GM12878 (cell line): ENCODE measurements at regions not wholly inside any gene's neighbourhood (a gene's known extent, or its start where the extent isn't known, plus 50 kb on each side); places are given as distances from the start of the nearest gene placed in this dataset.

ENCODE experiments used
- ATAC-seq: fragments of 200-7000 bp; cut with Tn5 transposase; 3 replicates; pipeline ENCODE4 v1.9.1; 2020; ENCODE audit warnings: mild to moderate bottlenecking, moderate library complexity
- BruUV-seq: library from RNA; stranded (reverse); fragments of 400-500 nt; replicated peaks from 2 replicates; lab custom pipeline; 2021; lab: Mats Ljungman, UMichigan
- CTCF ChIA-PET: fragments of 300-600 bp; sonication (Branson Sonifier 250); formaldehyde crosslinking; extraction: SDS; loops from one replicate; lab custom pipeline; 2021; ENCODE audit warnings: inconsistent platforms; lab: Yijun Ruan, JAX
- POLR2A ChIA-PET: fragments of 350-600 bp; formaldehyde crosslinking; extraction: SDS; loops from one replicate; lab custom pipeline; 2021; ENCODE audit warnings: inconsistent platforms; lab: Charles Lee
- RAD21 ChIA-PET: fragments of 300-600 bp; sonication (Branson Sonifier 250); formaldehyde crosslinking; loops from one replicate; lab custom pipeline; 2023; ENCODE audit warnings: antibody characterized with exemption; ENCODE audit not compliant: unreplicated experiment; lab: Charles Lee
- SMC1A ChIA-PET: fragments of 300-600 bp; sonication (Branson Sonifier 250); formaldehyde crosslinking; loops from one replicate; lab custom pipeline; 2023; ENCODE audit not compliant: unreplicated experiment, uncharacterized antibody; lab: Charles Lee
- DNase-seq: peaks from one replicate; pipeline ENCODE4 v3.0.0-alpha.2; 2011; ENCODE audit warnings: low read depth, low spot score
- FAIRE-seq: peaks from 3 replicates; lab custom pipeline; 2011; peaks lifted over from hg19 to GRCh38; lab: Jason Lieb, UNC
- H2AFZ ChIP-seq: 2 replicates; pipeline ENCODE4 v1.6.0; 2011; ENCODE audit warnings: low read depth, low read length, control low read depth; ENCODE audit not compliant: control insufficient read depth
- H3K27ac ChIP-seq: 2 replicates; pipeline ENCODE4 v1.5.1; 2011; ENCODE audit warnings: control low read depth; ENCODE audit not compliant: control insufficient read depth, insufficient read depth
- H3K27me3 ChIP-seq, 2 experiments: replicated peaks in 1 of 2; 2 replicates each; pipeline versions ENCODE4 v1.6.0 to v1.6.1; 2011; ENCODE audit warnings: low read length in 1 of 2; ENCODE audit not compliant: control insufficient read depth in 2 of 2, insufficient read depth in 2 of 2
- H3K36me3 ChIP-seq, 2 experiments: 2 replicates each; pipeline ENCODE4 v1.5.1; 2011; ENCODE audit warnings: low read length in 1 of 2; ENCODE audit not compliant: control insufficient read depth in 2 of 2, insufficient read depth in 2 of 2
- H3K4me1 ChIP-seq: 2 replicates; pipeline ENCODE4 v1.6.1; 2011; ENCODE audit warnings: mild to moderate bottlenecking, low read length, moderate library complexity, mixed read lengths; ENCODE audit not compliant: control insufficient read depth, insufficient read depth
- H3K4me2 ChIP-seq: 2 replicates; pipeline ENCODE4 v1.6.0; 2011; ENCODE audit warnings: control low read depth; ENCODE audit not compliant: control insufficient read depth, insufficient read depth
- H3K4me3 ChIP-seq: fragments of 200-600 bp; sonication (generic); 2 replicates; pipeline ENCODE4 v1.5.1; 2016
- H3K79me2 ChIP-seq: 2 replicates; pipeline ENCODE4 v1.6.0; 2011; ENCODE audit warnings: low read length; ENCODE audit not compliant: control insufficient read depth, insufficient read depth
- H3K9ac ChIP-seq: 2 replicates; pipeline ENCODE4 v1.8.0; 2011; ENCODE audit warnings: low read length, control low read depth, mixed read lengths; ENCODE audit not compliant: control insufficient read depth, insufficient read depth
- H3K9me3 ChIP-seq: replicated peaks from 3 replicates; pipeline ENCODE4 v1.5.1; 2011; ENCODE audit warnings: mild to moderate bottlenecking, low read length; ENCODE audit not compliant: control insufficient read depth, insufficient read depth
- H4K20me1 ChIP-seq: 2 replicates; pipeline ENCODE4 v1.6.0; 2011; ENCODE audit not compliant: control insufficient read depth, insufficient read depth
- ATF3 ChIP-seq: IDR thresholded peaks from 2 replicates; pipeline ENCODE4 v1.6.1; 2011; ENCODE audit warnings: low read depth, mild to moderate bottlenecking, low read length, moderate library complexity, borderline replicate concordance; ENCODE audit errors: extremely low read depth
- CEBPZ ChIP-seq: fragments of 150-350 bp; IDR thresholded peaks from 2 replicates; pipeline ENCODE4 v1.6.1; 2016; ENCODE audit warnings: low read depth, low read length
- ETV6 ChIP-seq, 2 experiments: fragments of 450-650 bp in 1 of 2; IDR thresholded peaks in 1 of 2; conservative IDR thresholded peaks in 1 of 2; 2 replicates each; pipeline ENCODE4 v1.6.1; 2014; ENCODE audit warnings: antibody characterized with exemption in 1 of 2, borderline replicate concordance in 1 of 2, low read depth in 1 of 2, mild to moderate bottlenecking in 1 of 2, moderate library complexity in 1 of 2
- POLR2AphosphoS5 ChIP-seq: IDR thresholded peaks from 2 replicates; pipeline ENCODE4 v1.6.1; 2011; ENCODE audit warnings: mild to moderate bottlenecking, low read length, inconsistent platforms
- RB1 ChIP-seq: fragments of 450-650 bp; formaldehyde crosslinking; IDR thresholded peaks from 2 replicates; pipeline ENCODE4 v1.6.1; 2017; ENCODE audit warnings: mild to moderate bottlenecking, borderline replicate concordance
- SIN3A ChIP-seq: IDR thresholded peaks from 2 replicates; pipeline ENCODE4 v1.6.1; 2012; ENCODE audit warnings: low read depth, low read length, improper control_type of control experiment
- SIX5 ChIP-seq: IDR thresholded peaks from 2 replicates; pipeline ENCODE4 v1.6.1; 2011; ENCODE audit warnings: mild to moderate bottlenecking, low read depth, low read length, moderate library complexity; ENCODE audit not compliant: severe bottlenecking
- SMARCA5 ChIP-seq: fragments of 450-650 bp; IDR thresholded peaks from 2 replicates; pipeline ENCODE4 v1.6.1; 2017; ENCODE audit warnings: mild to moderate bottlenecking
- STAT1 ChIP-seq: fragments of 450-650 bp; conservative IDR thresholded peaks from 2 replicates; pipeline ENCODE4 v1.6.1; 2014; ENCODE audit warnings: antibody characterized with exemption, mild to moderate bottlenecking
- TBL1XR1 ChIP-seq: IDR thresholded peaks from 2 replicates; pipeline ENCODE4 v1.6.1; 2012; ENCODE audit warnings: low read depth, low read length, improper control_type of control experiment
- WGBS: methylation state at CpG from one replicate; pipeline ENCODE4 v1.1.6; 2016; ENCODE audit warnings: low lambda C conversion rate; ENCODE audit not compliant: insufficient replicate concordance, insufficient coverage; ENCODE audit errors: missing lambda C conversion rate; 5-methylcytosine and 5-hydroxymethylcytosine counted together
- in situ Hi-C: fragments of 300-500 bp; cut with MboI; formaldehyde crosslinking; loops from 9 replicates; pipeline ENCODE4 v1.14.3; 2018; ENCODE audit warnings: mixed read lengths
- intact Hi-C: fragments of 100-400 bp; cut with micrococcal nuclease; formaldehyde crosslinking; loops from one replicate; pipeline ENCODE4 v1.14.2; 2022; ENCODE audit not compliant: unreplicated experiment

GRCh38 chr6:145247692-145248419, 487.5 kb downstream of the EPM2A start (continued):
- no peak for TF ChIP-seq ETV6 (conservative IDR thresholded peaks at IDR 0.05 in 1 of 2, IDR thresholded peaks at IDR 0.05 in 1 of 2; ENCODE audit: borderline replicate concordance in 1 of 2, low read depth in 1 of 2)
- TF ChIP-seq TBL1XR1: no peak
- no peak for TF ChIP-seq ATF3
- TF ChIP-seq STAT1: no peak
- TF ChIP-seq SMARCA5: no peak
- TF ChIP-seq, all 136 proteins: peak for 0

DNA sequence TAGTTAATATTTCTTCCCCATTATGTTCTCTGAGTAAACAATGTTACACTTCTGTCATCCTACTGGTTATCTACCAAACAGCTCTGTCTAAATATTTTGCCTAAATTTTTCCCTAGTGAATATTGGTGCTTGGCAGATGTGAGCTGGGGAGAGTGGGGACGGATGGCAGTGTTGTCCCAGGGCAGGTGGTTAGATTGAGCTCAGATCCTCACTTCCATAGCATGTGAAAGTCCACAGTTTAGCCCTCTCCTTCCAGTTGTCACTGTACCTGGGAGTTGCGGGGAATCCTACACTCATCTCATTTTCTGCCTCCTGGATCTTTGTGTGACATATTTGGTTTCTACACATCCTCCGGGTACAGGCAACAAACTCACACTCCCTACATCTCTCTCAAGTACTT, 484.9 kb downstream of the EPM2A start:
- H3K36me3 ChIP-seq: no peaks in the 10 kb centered on the region
- BruUV-seq: no TSS peak
- no peak overlapping the region for H3K4me2 ChIP-seq
- no peaks in the 10 kb centered on the region for H4K20me1 ChIP-seq
- no peak for TF ChIP-seq POLR2AphosphoS5
- no peak for TF ChIP-seq SIX5
- TF ChIP-seq RB1: no peak
- no peak for TF ChIP-seq SIN3A
- no peak for TF ChIP-seq CEBPZ
- H2AFZ ChIP-seq: no peak overlapping the region
- ATAC-seq (no peak), DNase-seq (no peak), FAIRE-seq (no peak)
- H3K4me3 ChIP-seq: no peak overlapping the region
- H3K4me1 ChIP-seq: no peaks in the 10 kb centered on the region
- ChIA-PET RAD21 (no interaction called here), POLR2A (no interaction called here), CTCF (no interaction called here), SMC1A (interaction anchor here (0.6 kb wide), 1 partner anchor 96 kb away, joined by 4 read pairs; no protein-coding TSS in a partner anchor)
- no peak overlapping the region for H3K9ac ChIP-seq
- no peaks in the 10 kb centered on the region for H3K27me3 ChIP-seq
- no peaks in the 10 kb centered on the region for H3K79me2 ChIP-seq
- H3K9me3 ChIP-seq: no peaks in the 10 kb centered on the region
- 36% methylated on average over 3 of the region's 3 CpGs for WGBS
- intact Hi-C loops (no loop called here), in situ Hi-C loops (no loop called here)
- no peak overlapping the region for H3K27ac ChIP-seq
